OCI-LY3 (cell line): ENCODE measurements at regions not wholly inside any gene's neighbourhood (a gene's known extent, or its start where the extent isn't known, plus 50 kb on each side); places are given as distances from the start of the nearest gene placed in this dataset.

ENCODE experiments used
- EZH2phosphoT487 ChIP-seq: fragments of 200-600 bp; shearing (Covaris generic); IDR thresholded peaks from 2 replicates; pipeline ENCODE4 v1.6.1; 2018; ENCODE audit warnings: antibody characterized with exemption, mixed run types, low read depth
- TF ChIP-seq, protein P1 (sequence below): fragments of 200-600, 300-600 bp; sonication (generic); IDR thresholded peaks from 2 replicates; pipeline ENCODE4 v1.5.1; 2014; ENCODE audit warnings: antibody characterized with exemption, low read length, low read depth

DNA sequence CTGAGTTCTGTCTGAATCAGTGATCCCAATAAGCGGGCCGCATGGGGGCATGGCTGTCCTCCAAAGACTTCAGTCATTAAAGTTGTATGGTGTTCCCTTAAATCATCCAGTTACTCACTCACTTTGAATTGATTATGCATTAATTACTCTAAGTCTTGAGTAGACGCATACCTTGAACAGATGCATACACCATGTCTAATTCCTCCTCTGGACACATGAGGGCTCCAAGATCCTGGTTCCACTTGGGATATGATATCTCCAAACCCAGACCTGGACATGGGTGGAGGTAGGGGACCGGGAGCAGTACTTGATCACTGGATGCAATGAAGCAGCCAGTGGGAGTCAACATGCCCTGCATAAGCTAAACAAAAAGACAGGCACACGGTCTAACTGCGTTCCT lies 204.5 kb downstream of the FNDC1 start:
- TF ChIP-seq, protein P1, sequence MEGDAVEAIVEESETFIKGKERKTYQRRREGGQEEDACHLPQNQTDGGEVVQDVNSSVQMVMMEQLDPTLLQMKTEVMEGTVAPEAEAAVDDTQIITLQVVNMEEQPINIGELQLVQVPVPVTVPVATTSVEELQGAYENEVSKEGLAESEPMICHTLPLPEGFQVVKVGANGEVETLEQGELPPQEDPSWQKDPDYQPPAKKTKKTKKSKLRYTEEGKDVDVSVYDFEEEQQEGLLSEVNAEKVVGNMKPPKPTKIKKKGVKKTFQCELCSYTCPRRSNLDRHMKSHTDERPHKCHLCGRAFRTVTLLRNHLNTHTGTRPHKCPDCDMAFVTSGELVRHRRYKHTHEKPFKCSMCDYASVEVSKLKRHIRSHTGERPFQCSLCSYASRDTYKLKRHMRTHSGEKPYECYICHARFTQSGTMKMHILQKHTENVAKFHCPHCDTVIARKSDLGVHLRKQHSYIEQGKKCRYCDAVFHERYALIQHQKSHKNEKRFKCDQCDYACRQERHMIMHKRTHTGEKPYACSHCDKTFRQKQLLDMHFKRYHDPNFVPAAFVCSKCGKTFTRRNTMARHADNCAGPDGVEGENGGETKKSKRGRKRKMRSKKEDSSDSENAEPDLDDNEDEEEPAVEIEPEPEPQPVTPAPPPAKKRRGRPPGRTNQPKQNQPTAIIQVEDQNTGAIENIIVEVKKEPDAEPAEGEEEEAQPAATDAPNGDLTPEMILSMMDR: no peak
- TF ChIP-seq EZH2phosphoT487: no peak
